ENCODE measurements at regions not wholly inside any gene's neighbourhood (a gene's known extent, or its start where the extent isn't known, plus 50 kb on each side); places are given as distances from the start of the nearest gene placed in this dataset.

DNA sequence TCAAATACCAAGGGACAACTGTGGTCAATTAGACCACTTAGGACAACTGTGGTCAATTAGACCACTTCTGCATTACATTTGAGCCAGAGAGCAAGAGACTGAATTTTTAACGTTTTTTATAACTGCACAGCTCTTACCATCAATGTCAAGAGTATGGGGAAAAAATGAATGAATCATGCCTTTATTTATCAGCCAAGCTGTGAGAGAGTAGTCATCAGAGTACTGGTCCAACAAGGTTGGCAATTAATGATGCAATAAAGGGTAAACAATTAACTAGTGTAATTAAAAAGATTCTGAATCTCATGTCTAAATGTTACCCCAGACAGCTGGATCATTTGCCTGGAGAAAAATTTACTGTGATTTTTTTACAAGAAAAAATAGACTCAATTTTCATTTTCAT lies 381.1 kb downstream of the LIG4 start:
- Mint-ChIP-seq H3K36me3 (ENCODE audit: low read depth) (no peaks in the 10 kb centered on the region), H3K4me3 (no peak overlapping the region), H3K27ac (no peak overlapping the region)

DNA sequence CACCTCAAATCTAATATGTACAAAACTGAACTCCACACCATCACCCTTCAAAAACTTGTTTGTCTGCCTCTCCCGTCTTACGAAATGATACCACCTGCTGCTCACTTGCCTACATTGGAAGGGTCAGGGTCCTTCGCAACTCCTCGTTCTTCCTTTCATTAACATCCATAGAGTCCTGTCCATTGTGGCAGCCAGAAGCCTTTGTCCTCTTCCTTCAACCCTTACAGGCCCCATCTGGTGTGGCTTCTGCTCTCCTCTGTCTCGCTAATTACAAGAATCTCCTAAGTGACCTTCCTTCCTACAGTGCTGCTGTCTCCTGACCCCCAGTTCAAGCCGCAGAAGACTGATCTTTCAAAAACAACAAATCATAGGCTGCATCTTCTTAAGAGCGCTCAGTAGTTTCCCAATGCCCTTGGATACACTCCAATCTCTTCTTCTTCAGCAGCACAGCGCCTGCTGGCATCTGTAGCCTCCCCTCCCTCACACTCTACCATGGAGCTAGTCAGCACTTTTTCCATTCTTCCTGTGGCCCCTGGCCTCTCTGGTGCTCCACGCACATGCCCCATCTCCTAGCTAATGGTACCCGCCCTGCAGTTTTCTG lies 382.7 kb downstream of the LIG4 start:
- Mint-ChIP-seq H3K36me3 (ENCODE audit: low read depth) (no peaks in the 10 kb centered on the region), H3K27ac (no peak overlapping the region), H3K4me1 (ENCODE audit: low read depth) (no peaks in the 10 kb centered on the region), H3K9me3 (peaks cover 7% of the 10 kb centered on the region), H3K27me3 (ENCODE audit: low read depth) (no peaks in the 10 kb centered on the region), H3K4me3 (no peak overlapping the region)

More for the DNA sequence above, 381.1 kb downstream of the LIG4 start:
- peaks cover 7% of the 10 kb centered on the region for H3K9me3 Mint-ChIP-seq
- H3K27me3 Mint-ChIP-seq (ENCODE audit: low read depth), result no peaks in the 10 kb centered on the region
- no peaks in the 10 kb centered on the region for H3K4me1 Mint-ChIP-seq (ENCODE audit: low read depth)

GRCh38 chr13:107830804-107831203 lies 384.5 kb downstream of the LIG4 start:
- Mint-ChIP-seq H3K27me3 (ENCODE audit: low read depth) (no peaks in the 10 kb centered on the region), H3K36me3 (ENCODE audit: low read depth) (no peaks in the 10 kb centered on the region), H3K9me3 (peaks cover 7% of the 10 kb centered on the region), H3K4me1 (ENCODE audit: low read depth) (no peaks in the 10 kb centered on the region), H3K27ac (no peak overlapping the region), H3K4me3 (no peak overlapping the region)

- H3K27ac Mint-ChIP-seq, result no peak overlapping the region
- H3K4me3 Mint-ChIP-seq, result no peak overlapping the region
- H3K9me3 Mint-ChIP-seq, result peaks cover 7% of the 10 kb centered on the region
- H3K4me1 Mint-ChIP-seq (ENCODE audit: low read depth), result no peaks in the 10 kb centered on the region
- H3K27me3 Mint-ChIP-seq (ENCODE audit: low read depth), result no peaks in the 10 kb centered on the region
- H3K36me3 Mint-ChIP-seq (ENCODE audit: low read depth), result no peaks in the 10 kb centered on the region
Observed at GRCh38 chr13:107827840-107828549, 387.3 kb downstream of the LIG4 start.

GRCh38 chr13:107824635-107825034 lies 390.7 kb downstream of the LIG4 start:
- H3K27ac Mint-ChIP-seq, result no peak overlapping the region
- H3K9me3 Mint-ChIP-seq, result no peaks in the 10 kb centered on the region
- no peaks in the 10 kb centered on the region for H3K4me1 Mint-ChIP-seq (ENCODE audit: low read depth)
- H3K4me3 Mint-ChIP-seq, result no peak overlapping the region
- no peaks in the 10 kb centered on the region for H3K27me3 Mint-ChIP-seq (ENCODE audit: low read depth)
- H3K36me3 Mint-ChIP-seq (ENCODE audit: low read depth), result no peaks in the 10 kb centered on the region

DNA sequence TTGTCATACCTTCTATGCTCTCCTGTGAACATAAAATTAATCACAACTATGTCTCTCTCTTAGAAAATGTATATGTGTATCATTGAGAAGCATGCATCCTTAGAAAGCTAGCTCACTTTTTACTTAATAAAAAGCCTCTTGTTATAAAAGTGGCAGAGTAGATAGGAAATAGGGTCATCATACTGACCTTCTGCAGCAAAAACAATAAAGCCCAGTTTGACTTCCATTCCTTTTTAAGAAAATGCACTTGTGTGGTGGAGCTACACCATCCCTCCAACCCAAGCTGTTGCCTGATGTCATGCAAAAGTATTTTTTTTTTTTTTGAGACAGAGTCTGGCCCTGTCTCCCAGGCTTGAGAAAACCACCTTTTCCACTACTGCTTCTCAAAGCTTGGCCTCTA lies 393.3 kb downstream of the LIG4 start:
- H3K4me3 Mint-ChIP-seq, result no peak overlapping the region
- no peak overlapping the region for H3K27ac Mint-ChIP-seq
- H3K36me3 Mint-ChIP-seq (ENCODE audit: low read depth), result no peaks in the 10 kb centered on the region
- H3K27me3 Mint-ChIP-seq (ENCODE audit: low read depth), result no peaks in the 10 kb centered on the region
- H3K4me1 Mint-ChIP-seq (ENCODE audit: low read depth), result no peaks in the 10 kb centered on the region
- no peaks in the 10 kb centered on the region for H3K9me3 Mint-ChIP-seq

DNA sequence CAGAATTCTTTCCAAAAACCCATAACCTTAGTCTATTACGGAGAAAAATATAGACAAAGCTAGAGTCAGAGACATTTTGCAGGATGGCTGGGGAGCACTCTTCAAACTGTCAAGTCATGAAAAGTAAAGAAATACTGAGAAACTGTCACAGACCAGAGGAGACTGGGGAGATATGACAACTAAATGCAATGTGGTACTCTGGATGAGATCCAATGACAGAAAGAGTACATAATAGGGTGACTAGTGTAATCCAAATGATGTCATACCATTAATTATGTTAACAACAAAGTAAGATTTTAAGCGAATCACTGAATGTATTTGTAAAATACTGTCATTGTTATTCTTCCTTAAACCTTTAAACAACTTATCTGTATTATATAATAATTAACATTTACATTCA lies 393.8 kb downstream of the LIG4 start:
- Mint-ChIP-seq H3K36me3 (ENCODE audit: low read depth) (no peaks in the 10 kb centered on the region), H3K27ac (no peak overlapping the region), H3K27me3 (ENCODE audit: low read depth) (no peaks in the 10 kb centered on the region), H3K4me1 (ENCODE audit: low read depth) (no peaks in the 10 kb centered on the region), H3K9me3 (no peaks in the 10 kb centered on the region), H3K4me3 (no peak overlapping the region)

DNA sequence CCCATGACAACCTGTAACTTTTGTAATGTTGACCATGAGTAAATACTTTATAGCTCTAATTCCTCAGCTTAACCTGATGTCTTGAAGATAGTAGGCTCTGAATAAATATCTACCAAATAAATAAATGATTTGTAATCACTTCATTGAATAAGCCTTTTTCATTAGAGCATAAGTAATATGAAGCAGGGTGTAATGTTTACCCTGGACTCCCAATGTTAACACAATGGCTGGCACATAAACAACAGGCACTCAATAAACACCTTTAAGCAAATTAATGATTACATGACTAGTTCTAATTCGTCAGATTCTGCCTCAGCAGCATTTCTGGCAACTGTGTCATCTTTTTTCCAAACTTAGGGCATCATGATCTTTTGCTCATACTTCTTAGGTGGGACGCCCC lies 396.3 kb downstream of the LIG4 start:
- H3K4me3 Mint-ChIP-seq, result no peak overlapping the region
- no peaks in the 10 kb centered on the region for H3K9me3 Mint-ChIP-seq
- H3K27ac Mint-ChIP-seq, result no peak overlapping the region
- H3K4me1 Mint-ChIP-seq (ENCODE audit: low read depth), result no peaks in the 10 kb centered on the region
- no peaks in the 10 kb centered on the region for H3K36me3 Mint-ChIP-seq (ENCODE audit: low read depth)
- no peaks in the 10 kb centered on the region for H3K27me3 Mint-ChIP-seq (ENCODE audit: low read depth)

DNA sequence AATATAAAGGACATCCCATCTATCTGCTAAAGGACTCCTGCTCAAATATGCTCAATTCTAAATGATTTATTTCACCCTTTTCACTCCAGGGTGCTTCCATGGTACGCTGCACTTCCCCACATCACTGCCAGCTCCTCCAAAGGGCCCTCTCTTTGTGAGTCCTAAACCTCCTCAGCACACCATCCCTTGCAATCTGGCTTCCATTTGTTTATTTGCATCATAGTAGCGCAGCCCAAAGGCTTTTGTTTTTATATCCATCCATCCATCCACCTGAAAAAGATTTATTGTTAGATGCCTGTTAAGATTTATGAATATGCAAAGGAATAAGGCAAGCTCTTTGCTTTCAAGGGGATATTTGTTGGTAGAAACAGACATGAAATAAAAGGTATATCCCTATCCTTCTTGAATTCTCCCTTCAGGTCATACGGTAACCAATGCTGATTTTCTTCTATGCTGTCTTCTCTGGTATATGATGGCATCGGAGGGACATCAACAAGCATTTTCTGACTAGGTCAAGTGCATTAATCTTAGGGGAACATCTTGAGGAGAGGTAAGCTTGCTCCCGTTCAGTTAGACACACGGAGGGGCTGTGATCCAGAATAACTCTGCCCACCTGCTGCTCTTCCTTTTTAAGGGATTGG lies 397.6 kb downstream of the LIG4 start:
- H3K4me3 Mint-ChIP-seq, result no peak overlapping the region
- no peaks in the 10 kb centered on the region for H3K9me3 Mint-ChIP-seq
- no peaks in the 10 kb centered on the region for H3K4me1 Mint-ChIP-seq (ENCODE audit: low read depth)
- H3K27me3 Mint-ChIP-seq (ENCODE audit: low read depth), result no peaks in the 10 kb centered on the region
- no peak overlapping the region for H3K27ac Mint-ChIP-seq
- H3K36me3 Mint-ChIP-seq (ENCODE audit: low read depth), result no peaks in the 10 kb centered on the region

DNA sequence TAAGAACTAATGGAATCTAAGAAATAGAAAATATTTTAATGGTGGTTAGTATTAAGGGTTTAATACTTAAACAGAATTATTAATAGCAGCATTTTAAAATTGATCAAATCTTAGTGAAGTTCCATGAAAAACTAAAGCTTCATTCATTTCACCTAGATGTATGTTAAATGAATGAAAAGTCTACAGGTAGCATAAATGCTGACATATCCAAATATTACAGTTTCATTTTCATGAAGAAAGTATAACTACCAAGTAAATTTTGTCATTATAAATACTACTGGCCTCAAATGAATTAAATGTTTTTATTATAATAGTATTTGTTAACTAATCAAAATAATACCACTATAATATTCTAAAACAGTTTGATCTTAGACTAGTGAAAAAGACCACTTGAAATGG lies 403.3 kb downstream of the LIG4 start:
- Mint-ChIP-seq H3K27me3 (ENCODE audit: low read depth) (no peaks in the 10 kb centered on the region), H3K4me3 (no peak overlapping the region), H3K27ac (no peak overlapping the region), H3K36me3 (ENCODE audit: low read depth) (no peaks in the 10 kb centered on the region), H3K4me1 (ENCODE audit: low read depth) (no peaks in the 10 kb centered on the region), H3K9me3 (no peaks in the 10 kb centered on the region)

DNA sequence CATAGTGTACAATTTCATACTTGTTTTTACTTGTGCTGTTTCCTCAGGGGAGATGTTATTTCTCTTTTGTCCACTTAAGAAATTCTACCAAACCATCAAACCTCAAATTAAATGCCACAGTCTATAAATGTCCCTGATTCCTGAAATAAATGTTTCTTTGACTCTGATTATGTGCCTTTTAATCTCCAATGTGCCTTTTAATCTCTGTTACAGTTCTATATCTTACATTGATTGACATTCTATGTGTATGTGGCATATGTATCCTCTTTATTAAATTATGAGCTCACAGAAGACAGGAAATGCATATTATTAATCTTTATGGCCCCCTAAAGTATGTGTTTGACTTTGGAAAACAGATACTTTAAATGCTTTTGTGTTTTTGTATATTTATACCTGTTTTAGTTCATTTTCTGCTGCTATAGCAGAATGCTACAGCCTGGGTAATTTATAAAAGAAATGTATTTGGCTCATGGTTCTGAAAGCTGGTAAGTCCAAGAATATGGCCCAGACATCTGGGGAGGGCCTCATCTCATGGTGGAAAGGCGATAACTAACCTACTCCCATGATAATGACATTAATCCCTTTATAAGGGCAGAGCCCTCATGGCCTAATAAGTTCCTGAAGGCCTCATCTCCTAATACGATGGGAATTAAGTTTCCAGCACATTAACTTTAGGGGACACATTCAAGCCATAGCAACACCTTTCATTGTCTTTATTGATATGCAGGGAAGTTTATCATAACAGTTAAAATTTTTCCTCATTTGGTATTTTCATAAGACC lies 403.9 kb downstream of the LIG4 start:
- H3K27ac Mint-ChIP-seq, result no peak overlapping the region
- no peaks in the 10 kb centered on the region for H3K9me3 Mint-ChIP-seq
- H3K4me3 Mint-ChIP-seq, result no peak overlapping the region
- no peaks in the 10 kb centered on the region for H3K36me3 Mint-ChIP-seq (ENCODE audit: low read depth)
- H3K4me1 Mint-ChIP-seq (ENCODE audit: low read depth), result no peaks in the 10 kb centered on the region
- no peaks in the 10 kb centered on the region for H3K27me3 Mint-ChIP-seq (ENCODE audit: low read depth)

DNA sequence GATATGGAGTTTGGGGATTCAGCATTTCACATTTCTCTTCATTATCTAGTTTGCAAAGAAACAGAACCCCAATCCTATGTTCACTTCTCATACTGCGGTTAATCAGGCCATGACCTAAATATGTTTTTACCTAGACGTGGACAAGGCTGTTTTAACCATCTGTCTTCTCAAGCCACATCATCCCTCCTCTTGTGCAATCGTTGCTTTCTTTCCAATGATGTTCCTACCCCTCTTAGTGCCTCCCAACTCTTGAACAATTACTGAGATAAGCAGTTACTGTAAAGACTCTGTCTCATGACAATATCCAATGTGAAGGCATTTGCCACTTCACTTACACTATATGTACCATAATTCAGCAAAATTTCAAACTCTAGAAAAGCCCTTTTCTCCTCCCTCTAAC lies 406.2 kb downstream of the LIG4 start:
- H3K27me3 Mint-ChIP-seq (ENCODE audit: low read depth), result no peaks in the 10 kb centered on the region
- H3K4me3 Mint-ChIP-seq, result no peak overlapping the region
- no peak overlapping the region for H3K27ac Mint-ChIP-seq
- H3K36me3 Mint-ChIP-seq (ENCODE audit: low read depth), result no peaks in the 10 kb centered on the region
- no peaks in the 10 kb centered on the region for H3K9me3 Mint-ChIP-seq
- H3K4me1 Mint-ChIP-seq (ENCODE audit: low read depth), result no peaks in the 10 kb centered on the region

DNA sequence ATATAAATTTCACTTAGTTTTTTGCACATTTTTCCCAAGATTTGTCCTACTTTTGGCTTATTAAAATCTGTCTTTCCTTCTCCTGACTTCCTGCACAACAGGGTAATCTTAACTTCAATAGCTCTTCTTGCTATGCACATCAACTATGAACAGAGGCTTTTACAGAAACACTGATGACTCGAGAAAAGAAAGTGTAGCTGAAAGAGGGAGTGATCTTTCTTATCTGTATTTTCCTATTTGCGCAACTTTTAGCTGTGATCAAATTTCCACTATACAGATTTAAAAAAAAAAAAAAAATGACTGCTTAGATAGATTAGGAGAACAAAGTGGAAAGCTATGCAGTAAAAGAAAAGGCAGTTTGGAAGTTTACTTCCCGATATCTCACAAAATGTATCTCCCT lies 406.9 kb downstream of the LIG4 start:
- no peaks in the 10 kb centered on the region for H3K27me3 Mint-ChIP-seq (ENCODE audit: low read depth)
- no peaks in the 10 kb centered on the region for H3K4me1 Mint-ChIP-seq (ENCODE audit: low read depth)
- H3K9me3 Mint-ChIP-seq, result no peaks in the 10 kb centered on the region
- no peak overlapping the region for H3K4me3 Mint-ChIP-seq
- H3K36me3 Mint-ChIP-seq (ENCODE audit: low read depth), result no peaks in the 10 kb centered on the region
- no peak overlapping the region for H3K27ac Mint-ChIP-seq

DNA sequence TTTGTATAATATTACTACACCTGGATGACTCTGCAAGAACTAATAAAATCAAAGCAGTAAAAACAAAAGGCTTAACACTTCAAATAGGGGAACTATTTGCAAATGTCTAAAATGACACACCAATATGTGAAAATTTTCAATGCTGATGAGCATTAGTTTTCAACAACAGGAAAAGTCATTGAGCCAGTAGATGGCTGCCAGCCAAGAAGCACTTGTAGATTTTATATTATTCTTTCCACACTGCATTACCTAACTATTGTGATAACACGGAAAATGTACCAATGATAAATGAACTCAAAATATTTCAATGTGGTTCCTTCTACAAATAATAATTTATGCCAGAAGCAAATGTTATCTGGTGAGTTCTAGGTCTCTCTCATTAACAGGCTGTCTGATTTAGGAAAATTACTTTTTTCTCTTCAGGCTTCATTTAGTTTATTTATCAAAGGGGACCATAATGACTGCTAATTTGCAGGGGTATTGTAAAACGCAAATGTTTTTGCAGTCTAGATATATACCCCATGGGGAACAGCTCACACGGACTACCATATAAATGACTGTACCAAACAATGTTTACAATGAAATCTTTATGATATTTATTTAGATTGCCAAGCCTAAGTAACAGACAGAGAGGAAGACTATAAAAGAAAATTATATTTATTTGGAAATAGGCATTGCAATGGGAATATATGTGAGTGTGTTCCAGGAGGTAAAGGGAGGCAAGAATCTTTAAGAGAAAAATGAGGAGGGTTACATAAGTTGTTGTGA lies 407.8 kb downstream of the LIG4 start:
- H3K36me3 Mint-ChIP-seq (ENCODE audit: low read depth), result no peaks in the 10 kb centered on the region
- no peaks in the 10 kb centered on the region for H3K4me1 Mint-ChIP-seq (ENCODE audit: low read depth)
- no peaks in the 10 kb centered on the region for H3K27me3 Mint-ChIP-seq (ENCODE audit: low read depth)
- no peak overlapping the region for H3K27ac Mint-ChIP-seq
- no peak overlapping the region for H3K4me3 Mint-ChIP-seq
- no peaks in the 10 kb centered on the region for H3K9me3 Mint-ChIP-seq

Data from T-helper 1 cell treated with Interleukin-12 subunit alpha and Interleukin-12 subunit beta and Interleukin-4 antibody, amounts not matched to agents 30 μg/mL and 1 μg/mL, for 36 hours (primary cell).